ENCODE measurements at regions not wholly inside any gene's neighbourhood (a gene's known extent, or its start where the extent isn't known, plus 50 kb on each side); places are given as distances from the start of the nearest gene placed in this dataset.

GRCh38 chr1:88188038-88188437 lies 496.0 kb upstream of the PKN2 start:
- no peak for DNase-seq

DNA sequence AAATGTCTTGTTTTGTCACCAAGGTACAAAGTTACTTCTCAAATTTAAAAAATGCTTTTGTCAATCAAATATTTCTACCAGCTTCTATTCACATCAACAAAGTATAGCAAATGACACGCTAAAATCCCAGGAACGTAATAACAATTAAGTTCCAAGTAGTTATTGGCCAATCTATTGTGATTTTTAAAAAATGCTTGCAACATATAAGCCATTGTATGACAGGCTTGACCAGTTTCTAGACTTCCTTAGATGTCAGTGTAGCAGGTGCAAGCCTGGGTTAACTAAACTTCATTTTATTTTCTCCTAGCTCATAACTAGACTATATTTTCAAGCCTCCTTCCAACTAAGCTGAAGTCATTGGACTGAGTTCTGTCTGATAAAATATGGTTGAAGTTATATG lies 494.5 kb upstream of the PKN2 start:
- no peak for DNase-seq

DNA sequence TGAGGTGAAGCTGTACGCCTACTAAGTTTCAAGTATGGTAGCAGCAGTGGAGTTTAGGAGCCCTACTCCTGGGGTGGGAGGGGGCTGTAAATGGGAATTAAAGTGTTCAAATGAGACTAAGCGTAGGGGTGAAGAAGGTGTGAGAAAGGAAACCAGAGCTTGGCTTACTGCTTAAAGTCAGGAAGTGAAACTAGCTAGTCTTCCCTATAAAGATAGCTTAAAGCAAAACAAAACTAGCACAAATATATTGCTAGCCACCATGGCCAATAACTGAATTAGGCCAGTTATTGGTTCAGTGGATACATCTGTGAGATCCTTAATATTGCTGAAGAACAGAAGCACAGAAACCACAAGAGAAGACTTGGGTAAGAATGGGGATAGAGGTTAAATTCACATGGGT lies 492.2 kb upstream of the PKN2 start:
- no peak for DNase-seq

DNA sequence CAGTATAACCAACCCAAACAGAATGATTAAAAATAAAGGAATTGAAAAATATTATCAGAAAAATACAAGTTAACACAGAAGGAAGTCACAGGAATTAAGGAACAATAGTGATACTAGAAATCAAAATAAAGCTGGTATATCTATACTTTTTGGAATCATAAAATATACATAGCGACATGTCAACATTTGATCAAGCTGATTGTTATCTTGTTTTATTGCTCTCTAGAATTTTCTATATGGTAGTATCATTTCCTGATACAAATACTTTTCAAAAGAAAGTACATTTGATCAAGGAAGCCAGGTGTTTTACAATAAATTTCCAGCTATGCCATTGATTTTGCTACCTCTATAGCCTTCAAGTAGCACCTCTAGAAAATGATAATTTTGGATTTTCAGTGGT lies 489.5 kb upstream of the PKN2 start:
- DNase-seq = no peak

- DNase-seq = no peak
Measured at GRCh38 chr1:88200545-88200944, 483.5 kb upstream of the PKN2 start.

DNA sequence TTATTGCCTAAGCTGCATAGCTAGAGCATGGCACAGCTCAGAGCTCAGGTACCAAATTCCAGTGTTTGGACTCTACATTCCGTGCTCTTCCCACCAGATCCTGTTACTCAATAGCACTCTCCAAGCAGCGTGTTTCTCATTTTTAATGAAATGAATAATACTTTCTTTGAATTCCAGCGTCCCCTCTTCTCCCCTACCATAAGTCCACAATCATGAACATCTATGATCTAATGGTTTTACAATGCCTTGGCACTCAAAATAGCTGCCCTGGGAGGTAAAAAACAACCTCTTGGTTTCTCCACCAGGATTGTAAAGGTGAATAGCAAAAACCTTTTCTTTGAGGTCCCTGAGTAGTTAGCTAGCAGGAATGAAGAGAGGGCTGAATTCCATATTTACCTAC lies 480.0 kb upstream of the PKN2 start:
- no peak for DNase-seq

- no peak for DNase-seq
Measured at GRCh38 chr1:88204612-88205167, 479.4 kb upstream of the PKN2 start.

DNA sequence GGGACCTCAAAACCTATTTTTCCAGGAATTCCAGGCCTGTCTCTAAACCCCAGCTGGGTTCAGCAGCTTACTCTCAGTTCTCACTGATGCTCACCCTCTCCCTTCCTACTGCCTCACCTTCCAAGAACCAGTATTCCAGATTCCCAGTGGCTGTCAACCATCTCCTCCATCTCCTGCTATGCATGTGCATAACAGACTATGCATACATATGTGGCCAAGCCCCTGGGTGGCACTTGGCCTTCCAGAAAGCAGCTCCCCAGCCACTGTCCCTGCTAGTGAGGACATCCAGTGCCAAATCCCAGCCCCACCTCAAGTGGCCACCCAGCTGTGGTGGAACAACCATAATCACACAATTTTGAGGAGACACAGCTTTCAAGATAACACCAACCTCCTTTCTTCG lies 475.7 kb upstream of the PKN2 start:
- no peak for DNase-seq

DNA sequence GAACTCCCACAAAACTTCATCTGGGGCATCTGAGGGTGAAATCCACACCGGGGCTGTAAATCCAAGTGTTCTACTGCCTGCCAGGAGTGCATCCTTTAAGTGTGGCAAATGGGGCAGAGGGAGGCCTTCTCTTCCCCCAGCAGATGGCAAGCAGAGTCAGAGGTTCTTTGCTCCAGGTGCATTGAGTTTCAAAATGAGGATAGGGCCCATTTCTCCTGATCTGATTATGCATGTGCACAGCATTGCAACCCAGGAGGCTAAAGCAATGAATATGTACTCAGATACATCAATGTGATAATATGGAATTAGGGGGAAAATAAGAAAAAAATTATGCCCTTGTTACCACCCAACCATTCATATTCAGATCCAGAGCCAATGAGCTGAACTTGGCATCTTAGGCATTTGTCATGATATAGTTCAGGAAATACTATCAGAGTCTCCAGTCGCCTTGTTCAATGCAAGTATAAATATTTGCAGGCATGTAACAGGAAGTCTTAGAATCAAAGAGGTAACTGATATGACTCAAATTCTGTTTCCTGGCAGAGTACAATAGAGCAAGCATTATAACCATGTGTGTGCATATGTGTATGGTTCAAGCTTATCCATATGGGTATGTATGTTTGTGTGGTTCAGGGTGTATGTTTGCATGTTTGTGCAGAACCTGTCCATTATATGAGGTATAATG lies 473.8 kb upstream of the PKN2 start:
- DNase-seq = no peak

DNA sequence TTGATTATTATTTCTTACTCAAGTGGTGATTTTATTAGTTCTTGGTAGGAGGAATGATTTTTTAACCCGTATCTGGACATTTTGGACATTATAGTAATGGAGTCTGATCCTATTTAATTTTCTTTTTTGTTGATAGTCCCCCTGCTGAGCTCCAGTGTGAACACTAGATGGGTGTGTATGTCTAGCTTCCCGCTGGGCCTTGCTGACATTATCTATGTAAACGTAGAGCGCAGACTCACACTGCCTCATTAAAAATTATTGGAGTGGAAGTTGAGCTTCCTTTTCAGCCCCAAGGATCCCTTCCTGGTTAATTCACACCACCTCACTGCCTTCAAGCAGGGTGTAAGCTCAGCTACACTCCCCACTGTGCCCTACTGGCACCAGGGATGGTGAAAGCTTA lies 467.6 kb upstream of the PKN2 start:
- DNase-seq = no peak

GRCh38 chr1:88217386-88217785 lies 466.7 kb upstream of the PKN2 start:
- no peak for DNase-seq

DNA sequence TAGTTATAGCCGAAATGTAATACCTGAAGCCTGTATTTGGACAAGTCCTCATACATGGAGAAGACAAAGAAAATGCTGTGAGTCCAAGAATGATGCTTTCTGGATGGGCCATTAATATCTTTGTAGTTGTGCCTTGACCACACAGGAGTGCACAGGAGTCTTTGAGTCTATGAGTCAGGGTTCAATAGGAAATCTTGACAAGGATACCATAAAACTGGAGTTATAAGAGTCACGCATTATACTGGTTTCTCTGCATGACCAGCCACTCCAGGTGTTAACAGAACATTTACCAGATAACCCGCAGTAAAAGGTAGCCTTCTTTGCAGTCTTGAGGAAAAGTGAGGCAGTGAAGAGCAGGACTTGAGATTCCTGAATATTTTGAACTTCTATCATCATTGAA lies 464.6 kb upstream of the PKN2 start:
- no peak for DNase-seq

- DNase-seq = no peak
Measured at GRCh38 chr1:88221411-88221810, 462.7 kb upstream of the PKN2 start.

GRCh38 chr1:88224906-88225305 lies 459.2 kb upstream of the PKN2 start:
- no peak for DNase-seq

GRCh38 chr1:88228114-88228513 lies 456.0 kb upstream of the PKN2 start:
- DNase-seq = no peak

DNA sequence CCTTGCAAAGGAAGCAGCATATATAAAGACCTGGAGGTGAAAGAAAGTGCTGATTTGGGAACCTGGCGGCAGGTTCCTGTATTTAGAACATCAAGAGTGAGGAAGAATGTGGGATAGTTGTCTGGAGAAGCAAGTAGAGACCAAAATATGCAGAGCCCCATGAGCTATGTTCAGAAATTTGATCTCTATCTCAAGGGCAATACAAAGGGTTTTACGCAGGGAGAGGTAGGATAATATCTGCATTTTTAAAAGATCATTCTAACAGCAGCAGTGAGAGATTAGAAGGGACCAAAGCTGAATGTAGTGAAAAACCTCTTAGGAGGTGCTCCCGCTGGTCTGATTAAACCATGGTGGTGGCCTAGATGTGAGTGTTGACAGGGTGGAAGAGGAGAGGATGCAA lies 453.9 kb upstream of the PKN2 start:
- no peak for DNase-seq

DNA sequence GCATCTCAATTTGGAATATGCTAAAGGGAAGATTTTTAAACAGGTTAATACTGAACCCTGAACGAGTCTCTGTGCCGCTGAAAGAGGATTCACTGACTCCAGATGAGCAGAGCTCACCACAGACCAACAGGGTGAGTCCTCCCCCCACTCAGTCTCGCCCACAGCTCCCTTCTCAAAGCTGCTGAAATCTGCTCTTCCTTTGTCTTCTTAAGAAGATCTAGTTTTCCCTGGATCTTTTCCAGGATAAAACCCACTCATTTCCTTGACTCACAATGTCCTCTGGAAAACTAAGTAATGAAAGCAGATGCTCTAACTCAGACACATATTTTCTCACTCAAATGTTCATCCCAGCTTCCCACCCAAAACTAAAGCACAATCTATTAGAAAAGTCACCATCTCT lies 447.0 kb upstream of the PKN2 start:
- no peak for DNase-seq

DNA sequence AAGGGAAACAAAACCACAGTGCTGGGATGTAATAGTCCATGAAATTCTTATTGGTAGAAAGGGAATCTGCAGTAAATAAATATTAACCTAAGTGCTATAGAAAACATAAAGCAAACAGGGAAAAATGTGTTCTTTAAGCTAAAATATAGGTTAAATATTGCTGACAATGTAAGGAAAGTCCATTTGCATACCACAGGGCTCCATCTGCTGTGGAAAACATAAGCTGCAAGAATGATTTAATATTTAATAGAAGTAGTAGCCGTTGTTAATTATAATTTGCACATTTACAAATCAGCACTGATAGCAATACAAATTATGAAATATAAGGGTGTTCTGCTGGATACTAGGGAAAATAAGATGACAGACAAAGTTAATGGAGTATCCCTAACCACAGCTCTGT lies 444.9 kb upstream of the PKN2 start:
- no peak for DNase-seq

DNA sequence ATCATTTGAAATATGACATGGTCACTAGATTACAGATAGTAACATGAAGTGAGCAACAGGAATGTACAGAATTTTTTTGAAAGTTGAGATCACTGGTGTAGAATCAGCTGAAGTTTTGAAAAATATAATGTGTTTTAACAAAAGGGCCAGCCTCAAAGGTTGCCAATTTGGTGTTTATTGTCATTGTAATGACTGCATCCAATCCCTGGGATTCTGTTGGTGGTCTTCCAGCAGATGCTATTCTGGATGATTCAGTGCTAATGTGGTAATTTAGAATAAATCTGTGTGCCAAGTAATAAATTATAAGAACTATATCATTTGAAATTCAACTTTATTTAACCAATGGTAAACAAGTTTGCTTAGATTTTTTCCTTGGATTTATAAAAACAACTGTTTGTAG lies 436.4 kb upstream of the PKN2 start:
- DNase-seq = no peak

DNA sequence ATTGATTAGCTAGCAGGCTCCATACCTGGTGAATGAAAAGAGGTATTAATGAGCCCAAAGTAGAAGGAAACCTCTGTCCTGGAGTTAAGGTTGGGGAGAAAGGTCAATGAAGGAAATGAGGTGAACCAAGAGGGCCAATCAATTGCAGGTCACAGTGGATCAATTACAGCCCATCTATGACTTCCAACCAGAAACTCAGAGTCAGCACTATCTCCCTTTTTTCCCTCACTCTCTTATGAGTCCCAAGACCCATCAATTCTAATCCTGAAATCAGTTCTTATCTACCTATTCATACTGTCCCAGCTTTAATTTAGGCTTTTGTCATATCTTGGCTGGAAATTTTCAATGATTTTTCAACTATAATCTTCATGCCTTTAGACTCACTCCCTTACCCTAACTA lies 433.2 kb upstream of the PKN2 start:
- no peak for DNase-seq

DNA sequence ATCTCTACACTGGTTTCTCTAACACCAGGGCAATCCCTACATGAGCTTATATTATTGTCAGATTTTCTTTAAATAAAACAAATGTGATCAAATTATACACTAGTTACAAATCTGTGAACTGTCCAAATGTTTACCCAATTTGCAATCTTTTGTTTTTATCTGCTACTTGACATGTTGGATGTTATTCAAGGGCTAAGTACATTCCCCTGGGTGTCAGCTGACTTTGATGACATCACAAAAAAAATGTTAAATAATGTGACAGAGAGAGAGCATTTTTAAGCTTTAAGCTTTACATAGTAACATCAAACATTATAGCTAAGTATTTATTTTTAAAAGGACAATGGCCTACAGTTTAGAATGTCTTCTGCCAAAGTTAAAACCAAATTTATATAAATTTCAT lies 431.3 kb upstream of the PKN2 start:
- no peak for DNase-seq

- DNase-seq = no peak
Measured at GRCh38 chr1:88265606-88266005, 418.5 kb upstream of the PKN2 start.

DNA sequence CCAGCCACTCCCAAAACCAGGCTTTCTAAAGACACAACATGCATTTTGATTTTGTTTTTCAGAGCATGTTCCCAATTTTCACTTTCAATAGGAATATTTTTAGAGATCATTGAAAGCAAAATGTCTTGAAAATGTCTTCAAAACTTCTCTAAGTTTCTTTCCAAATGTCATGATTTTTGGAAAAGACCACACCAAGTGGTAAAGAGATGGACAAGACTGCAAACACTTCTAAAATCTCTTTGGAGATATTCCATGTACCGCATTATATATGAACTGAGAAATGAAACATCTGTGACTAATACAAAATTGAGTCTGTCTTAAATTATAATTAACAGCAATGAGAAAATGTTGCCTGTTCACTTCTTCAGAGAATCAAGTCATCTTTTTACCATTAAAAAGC lies 418.0 kb upstream of the PKN2 start:
- no peak for DNase-seq

DNA sequence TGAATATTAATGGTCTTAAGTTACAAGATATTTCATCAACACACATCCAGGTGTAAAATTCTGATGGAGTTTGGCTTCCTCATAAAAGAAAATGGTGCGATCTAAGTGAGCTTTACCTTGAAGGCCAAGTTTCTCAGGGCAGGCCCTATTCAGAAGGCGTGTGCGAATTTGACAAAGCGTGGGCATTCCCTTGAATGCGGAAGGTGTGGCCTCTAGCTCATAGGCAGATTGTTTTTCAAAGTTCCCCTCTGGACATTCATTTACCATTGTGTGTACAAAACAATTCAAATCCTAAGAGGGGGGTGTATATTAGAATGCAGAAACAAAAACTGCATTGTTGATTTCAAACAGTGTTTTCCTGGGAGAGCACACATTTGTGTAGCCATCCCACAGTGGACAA lies 411.9 kb upstream of the PKN2 start:
- no peak for DNase-seq

DNA sequence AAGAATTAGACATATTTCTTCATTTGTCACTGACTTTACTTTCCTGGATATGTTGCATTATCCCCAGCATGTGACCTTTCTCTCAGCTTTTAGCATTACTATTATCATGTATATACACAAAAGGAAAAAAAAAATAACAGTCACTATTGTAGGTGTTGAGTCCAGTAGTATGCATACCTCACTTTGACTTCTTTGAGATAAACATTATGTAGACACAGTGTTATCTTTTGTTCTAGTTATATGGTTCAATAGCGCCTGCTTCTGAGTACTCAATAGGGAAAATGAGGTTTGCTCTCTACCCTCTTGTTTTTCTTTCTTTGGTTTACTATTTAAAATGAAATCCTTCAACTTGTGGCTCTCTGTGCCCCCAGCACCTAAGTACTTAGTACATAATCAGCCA lies 409.6 kb upstream of the PKN2 start:
- no peak for DNase-seq

Measured in NCI-H1092 (cell line).